AG09309 (cell line): ENCODE measurements at regions not wholly inside any gene's neighbourhood (a gene's known extent, or its start where the extent isn't known, plus 50 kb on each side); places are given as distances from the start of the nearest gene placed in this dataset.
"Not testable (repeated sequence)": the region's sequence is repeated elsewhere in the genome, so short reads cannot be mapped to it uniquely, and the experiment has no call there.

Source experiments
- DNase-seq: peaks from one replicate; pipeline ENCODE4 v3.0.0-alpha.2; 2010; ENCODE audit warnings: low read depth
- H3K4me3 ChIP-seq: 2 replicates; pipeline ENCODE4 v1.5.1; 2011; ENCODE audit warnings: mild to moderate bottlenecking, low read depth, low read length, moderate library complexity; ENCODE audit not compliant: control insufficient read depth
- CTCF ChIP-seq: IDR thresholded peaks from 2 replicates; pipeline ENCODE4 v1.5.1; 2011; ENCODE audit warnings: mild to moderate bottlenecking, low read depth, low read length, inconsistent platforms; ENCODE audit not compliant: insufficient read depth, control insufficient read depth; ENCODE audit errors: missing control alignments

- no peak overlapping the region for H3K4me3 ChIP-seq
- no peak for DNase-seq
- TF ChIP-seq CTCF: no peak
Measured at GRCh38 chr15:81653259-81653658, 279.2 kb upstream of the TMC3 start.

- no peak for DNase-seq
- H3K4me3 ChIP-seq: no peak overlapping the region
- no peak for TF ChIP-seq CTCF
Measured at GRCh38 chr15:81645470-81645869, 271.5 kb upstream of the TMC3 start.

- H3K4me3 ChIP-seq: no peak overlapping the region
- no peak for TF ChIP-seq CTCF
- no peak for DNase-seq
Measured at GRCh38 chr15:81643771-81644170, 269.8 kb upstream of the TMC3 start.

- no peak for DNase-seq
- no peak for TF ChIP-seq CTCF
- H3K4me3 ChIP-seq: no peak overlapping the region
Measured at GRCh38 chr15:81642451-81642990, 268.5 kb upstream of the TMC3 start.

GRCh38 chr15:81636064-81636463 lies 262.1 kb upstream of the TMC3 start:
- not testable (repeated sequence) for DNase-seq, H3K4me3 ChIP-seq

- DNase-seq: no peak
- H3K4me3 ChIP-seq: no peak overlapping the region
- TF ChIP-seq CTCF: no peak
Measured at GRCh38 chr15:81633889-81634288, 259.9 kb upstream of the TMC3 start.

- no peak for TF ChIP-seq CTCF
- no peak overlapping the region for H3K4me3 ChIP-seq
- no peak for DNase-seq
Measured at GRCh38 chr15:81625896-81626295, 251.9 kb upstream of the TMC3 start.

GRCh38 chr15:81619002-81619401 lies 245.0 kb upstream of the TMC3 start:
- no peak for TF ChIP-seq CTCF
- no peak overlapping the region for H3K4me3 ChIP-seq
- DNase-seq: no peak
